Right renal cortex interstitium (tissue), 3 donors: ENCODE measurements at regions not wholly inside any gene's neighbourhood (a gene's known extent, or its start where the extent isn't known, plus 50 kb on each side); places are given as distances from the start of the nearest gene placed in this dataset.
"Not testable (repeated sequence)": the region's sequence is repeated elsewhere in the genome, so short reads cannot be mapped to it uniquely, and the experiment has no call there.

Experiments
- DNase-seq, 3 donors: peaks; one replicate each; pipeline ENCODE4 v3.0.0-alpha.2; 2013; ENCODE audit warnings: low read depth in 3 of 3, low spot score in 2 of 3

- no peak for DNase-seq
These were observed 823.2 kb downstream of the SLC6A15 start for GRCh38 chr12:84089356-84089755.

DNA sequence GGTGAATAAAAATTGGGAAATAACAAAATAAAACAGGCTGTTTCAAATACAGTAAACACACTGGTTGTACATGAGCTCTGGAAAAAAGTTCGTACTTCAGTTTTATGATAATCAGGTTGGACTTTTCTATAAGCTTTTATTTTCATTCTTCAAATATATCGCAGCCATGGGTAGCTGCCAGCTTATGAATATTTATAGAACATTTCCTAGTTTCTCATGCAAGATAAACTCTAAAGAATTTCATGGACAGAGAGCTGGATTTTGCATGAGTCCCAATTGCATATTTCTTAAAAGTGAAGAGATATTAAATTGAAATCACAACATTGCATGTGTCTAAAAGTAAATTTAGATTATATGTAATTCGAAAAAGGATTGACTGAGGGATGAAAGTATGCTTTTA, 827.6 kb downstream of the SLC6A15 start:
- no peak for DNase-seq

DNA sequence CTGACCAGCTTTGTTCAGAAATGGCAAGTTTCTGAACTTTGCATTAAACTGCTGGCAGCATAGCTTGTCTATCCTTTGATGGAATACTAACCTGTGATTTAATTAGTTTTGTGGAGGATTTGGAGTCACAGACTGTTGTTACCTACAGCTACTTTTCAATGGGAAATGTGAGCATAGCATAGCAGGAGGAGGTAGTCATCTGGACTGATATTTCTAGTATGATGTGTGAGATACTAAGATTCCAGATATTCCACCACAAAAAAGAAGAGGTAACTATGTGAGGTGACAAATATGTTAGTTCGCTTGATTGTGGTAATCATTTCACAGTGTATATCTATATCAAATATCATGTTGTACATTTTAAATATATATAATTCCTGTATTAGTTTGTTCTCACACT, 833.0 kb downstream of the SLC6A15 start:
- no peak for DNase-seq

GRCh38 chr12:84077679-84078078, 834.9 kb downstream of the SLC6A15 start:
- no peak for DNase-seq

- DNase-seq, result no peak
These were observed 836.6 kb downstream of the SLC6A15 start for GRCh38 chr12:84075991-84076390.

- DNase-seq, result no peak
These were observed 839.2 kb downstream of the SLC6A15 start for GRCh38 chr12:84073401-84073800.

DNA sequence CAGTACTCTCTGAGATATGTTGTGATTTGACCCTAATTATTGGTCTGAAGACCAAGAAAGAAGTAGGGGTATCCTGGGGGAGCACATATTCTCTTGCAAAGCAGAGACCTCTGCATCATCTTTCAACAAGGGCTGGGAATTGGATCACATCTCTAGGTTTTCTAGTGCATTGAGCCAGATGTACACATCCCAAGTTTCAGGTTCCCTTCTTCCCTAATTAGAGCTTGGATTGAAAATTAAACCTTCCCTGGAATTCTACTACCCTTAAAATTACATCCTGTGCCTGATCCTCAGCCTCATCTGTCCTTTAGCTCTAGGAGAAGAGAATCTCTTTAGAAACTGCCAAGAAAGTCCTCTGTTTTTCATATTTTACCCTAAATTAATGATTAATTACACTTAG, 839.6 kb downstream of the SLC6A15 start:
- DNase-seq, result no peak

DNA sequence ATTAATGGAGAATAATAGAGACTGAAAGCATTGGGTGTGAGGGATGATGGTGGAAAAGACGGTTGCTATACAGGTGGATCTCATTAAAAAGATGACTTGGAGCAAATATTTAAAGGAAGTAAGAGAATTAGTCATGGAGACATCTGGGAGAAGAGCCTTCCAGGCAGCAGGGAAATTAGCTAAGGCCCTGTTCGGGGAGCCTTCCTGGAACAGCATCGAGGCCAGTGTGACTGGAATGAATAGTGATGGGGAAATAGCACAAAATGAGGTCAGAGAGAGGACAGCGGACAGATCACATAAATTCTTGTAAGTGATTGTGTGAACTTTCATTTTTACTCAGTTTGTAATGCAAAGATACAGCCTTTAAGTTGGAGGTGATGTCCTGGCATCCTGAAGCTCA, 842.3 kb downstream of the SLC6A15 start:
- DNase-seq, result no peak

GRCh38 chr12:84069699-84070098, 842.9 kb downstream of the SLC6A15 start:
- DNase-seq, result no peak

- DNase-seq, result no peak
These were observed 843.4 kb downstream of the SLC6A15 start for GRCh38 chr12:84069198-84069597.

GRCh38 chr12:84058136-84058535, 854.5 kb downstream of the SLC6A15 start:
- DNase-seq, result no peak

GRCh38 chr12:84054811-84055210, 857.8 kb downstream of the SLC6A15 start:
- no peak for DNase-seq

- DNase-seq, result no peak
These were observed 864.7 kb downstream of the SLC6A15 start for GRCh38 chr12:84047881-84048280.

GRCh38 chr12:84046859-84047258, 865.7 kb downstream of the SLC6A15 start:
- no peak for DNase-seq

- DNase-seq, result no peak
These were observed 869.2 kb downstream of the SLC6A15 start for GRCh38 chr12:84043355-84043754.

DNA sequence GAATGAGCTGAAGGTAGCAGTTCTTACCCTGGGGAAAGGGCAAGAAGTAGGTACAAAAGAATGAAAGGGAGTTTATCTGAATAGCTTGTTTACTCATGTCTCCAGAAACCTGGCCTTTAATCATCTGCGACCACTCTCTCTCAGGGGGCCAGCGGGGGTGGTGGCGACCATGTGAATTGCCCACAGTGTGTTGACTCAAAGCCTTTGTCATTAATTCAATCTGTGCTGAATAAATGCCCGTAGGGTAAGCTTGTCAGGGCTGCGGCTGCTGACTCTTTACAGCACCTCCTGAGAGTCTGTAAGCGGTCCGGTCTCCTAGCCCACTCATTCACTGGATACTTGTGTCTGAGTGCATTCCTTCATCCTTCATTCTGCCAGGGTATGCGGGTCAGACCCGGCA, 874.4 kb downstream of the SLC6A15 start:
- DNase-seq, result no peak

- DNase-seq, result no peak
These were observed 875.7 kb downstream of the SLC6A15 start for GRCh38 chr12:84036912-84037311.

GRCh38 chr12:84035766-84036165, 876.8 kb downstream of the SLC6A15 start:
- no peak for DNase-seq

DNA sequence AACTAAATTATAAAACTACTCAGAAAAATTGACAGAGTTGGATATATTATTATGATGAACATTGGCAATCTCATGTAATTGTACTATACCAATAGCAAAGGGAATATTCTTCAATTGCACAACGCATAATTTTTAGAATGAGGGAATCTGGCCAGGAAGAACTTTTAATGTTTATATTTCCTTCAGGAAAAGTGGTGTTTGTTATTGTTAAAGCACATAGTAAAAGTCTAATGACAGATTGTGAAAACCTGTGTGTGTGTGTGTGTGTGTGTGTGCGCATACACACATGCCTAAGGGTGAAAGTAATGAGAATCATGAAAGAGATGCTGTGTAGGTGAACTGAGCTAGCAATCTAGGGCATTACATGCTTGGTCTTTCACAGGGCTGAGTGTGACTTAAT, 877.7 kb downstream of the SLC6A15 start:
- no peak for DNase-seq

DNA sequence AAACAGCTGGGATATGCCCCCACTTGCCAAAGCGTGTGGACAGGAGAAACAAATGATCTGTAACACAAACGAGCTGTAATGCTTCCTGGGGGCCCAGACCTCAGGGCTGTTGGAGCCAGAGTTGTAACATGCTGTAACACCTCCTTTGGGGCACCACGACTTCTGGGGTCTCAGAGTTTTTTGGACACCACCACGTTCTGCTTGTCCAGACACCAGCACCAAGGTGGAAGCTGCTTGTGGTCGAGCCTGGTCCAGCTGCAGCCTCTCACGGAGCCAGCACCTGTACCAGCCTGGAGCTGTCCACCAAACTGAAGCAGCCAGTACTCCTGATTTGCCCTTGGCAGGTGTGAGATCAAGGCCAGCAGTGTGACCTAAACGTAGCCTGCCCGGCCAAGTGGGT, 879.4 kb downstream of the SLC6A15 start:
- DNase-seq, result no peak

GRCh38 chr12:84018556-84019179, 893.9 kb downstream of the SLC6A15 start:
- DNase-seq, result not testable (repeated sequence)

DNA sequence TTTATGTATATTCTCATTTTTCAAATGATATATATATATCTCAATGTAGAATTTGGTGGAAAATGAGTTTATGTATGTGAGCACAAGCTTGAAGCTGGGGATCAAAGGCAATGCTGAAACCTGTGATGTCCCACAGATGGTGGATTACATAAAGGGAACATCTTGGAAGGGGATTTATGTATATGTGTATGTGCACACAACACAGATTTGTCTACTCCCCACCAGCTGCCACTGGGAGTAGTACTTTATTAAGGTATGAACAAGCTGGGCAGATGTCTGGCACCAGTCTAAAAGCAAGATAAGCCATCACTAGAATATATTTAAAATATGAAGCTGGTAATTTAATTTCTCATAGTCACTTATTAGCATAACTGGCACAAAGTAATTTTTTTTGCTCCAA, 895.6 kb downstream of the SLC6A15 start:
- DNase-seq, result no peak

DNA sequence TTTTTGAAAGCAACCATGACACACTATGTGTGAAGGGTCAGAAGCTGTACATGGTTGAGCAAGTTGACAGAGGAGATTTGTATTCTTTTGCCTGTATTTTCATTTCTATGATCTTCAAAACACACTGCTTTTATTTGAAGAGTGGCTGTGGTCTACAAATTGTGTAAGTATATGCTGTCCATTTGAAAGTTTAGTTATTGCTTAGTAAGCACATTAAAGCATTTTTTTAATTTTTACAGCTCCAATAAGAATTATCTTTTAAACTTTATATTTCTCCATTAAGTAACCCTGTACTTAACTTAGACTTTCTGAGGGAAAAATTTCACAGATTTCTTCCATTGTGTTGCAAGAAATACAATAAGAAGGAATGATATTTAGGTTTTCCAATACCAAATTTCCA, 915.2 kb downstream of the SLC6A15 start:
- DNase-seq, result no peak
